ENCODE measurements at regions not wholly inside any gene's neighbourhood (a gene's known extent, or its start where the extent isn't known, plus 50 kb on each side); places are given as distances from the start of the nearest gene placed in this dataset.

DNA sequence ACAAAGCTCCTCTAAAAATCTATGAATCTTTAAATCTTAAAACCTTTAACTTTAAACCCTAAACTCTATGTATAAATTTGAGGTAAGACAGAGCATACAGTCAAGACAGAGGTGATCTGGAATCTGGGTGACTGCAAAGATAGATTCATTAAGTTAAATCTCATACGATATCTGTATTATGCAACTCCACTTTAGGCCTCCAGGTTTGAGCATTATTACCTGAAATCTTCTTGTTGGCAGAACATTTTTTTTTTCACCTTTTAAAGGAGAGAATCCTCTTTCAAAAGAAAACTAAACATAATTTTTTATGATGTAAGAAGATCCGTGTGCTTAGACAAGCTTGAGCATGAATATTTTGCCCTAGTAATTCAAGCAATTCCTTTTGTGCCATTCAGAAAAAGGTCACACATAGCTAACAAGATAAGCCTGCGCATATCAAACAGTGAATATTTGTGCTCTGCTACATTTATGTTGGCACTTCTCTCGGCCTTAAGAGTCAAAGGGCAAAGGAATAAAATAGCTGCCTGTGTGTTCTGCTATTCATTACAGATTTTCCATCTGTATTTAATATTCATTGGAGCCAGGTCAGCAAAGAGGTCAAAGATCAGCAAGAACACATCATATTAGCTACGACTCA lies 163.3 kb downstream of the TMTC3 start (continued):
- TF ChIP-seq, protein P1, sequence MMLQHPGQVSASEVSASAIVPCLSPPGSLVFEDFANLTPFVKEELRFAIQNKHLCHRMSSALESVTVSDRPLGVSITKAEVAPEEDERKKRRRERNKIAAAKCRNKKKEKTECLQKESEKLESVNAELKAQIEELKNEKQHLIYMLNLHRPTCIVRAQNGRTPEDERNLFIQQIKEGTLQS (IDR thresholded peaks at IDR 0.05): no peak

- Histone ChIP-seq H3K27me3 (ENCODE audit: control insufficient read depth in 4 of 4, insufficient read depth in 4 of 4, low read length in 3 of 4) (peaks cover 0 to 9% (median 0%) of the 10 kb centered on the region in 4 donors), H3K4me1 (ENCODE audit: control insufficient read depth in 4 of 4, insufficient read depth in 4 of 4, low read length in 3 of 4) (peaks cover 0 to 9% (median 8%) of the 10 kb centered on the region in 4 donors), H3K9me3 (ENCODE audit: control insufficient read depth in 4 of 4, low read length in 3 of 4) (no peaks in the 10 kb centered on the region), H3K9ac (ENCODE audit: low read depth in 1 of 2, low read length in 2 of 2) (no peak overlapping the region), H3K4me3 (ENCODE audit: low read depth in 1 of 3, low read length in 3 of 3) (no peak overlapping the region), H3K27ac (ENCODE audit: low read depth in 1 of 2, low read length in 2 of 2) (no peak overlapping the region), H3K36me3 (ENCODE audit: control insufficient read depth in 4 of 4, insufficient read depth in 3 of 4, low read depth in 1 of 4, low read length in 3 of 4) (no peaks in the 10 kb centered on the region)
- TF ChIP-seq RAD21 (IDR thresholded peaks at IDR 0.05): no peak
- WGBS: 78% methylated on average over 5 of the region's 5 CpGs
- no peak for DNase-seq (ENCODE audit: low spot score)
These were observed 164.5 kb downstream of the TMTC3 start for GRCh38 chr12:88306471-88307069.

GRCh38 chr12:88307961-88308360 lies 165.9 kb downstream of the TMTC3 start:
- TF ChIP-seq EGR1 (IDR thresholded peaks at IDR 0.05; ENCODE audit: low read depth in 2 of 2) (no peak), YY1 (IDR thresholded peaks at IDR 0.05) (no peak), RAD21 (IDR thresholded peaks at IDR 0.05) (no peak), REST (IDR thresholded peaks at IDR 0.05) (no peak), FOXA2 (IDR thresholded peaks at IDR 0.05) (no peak), HNF4G (IDR thresholded peaks at IDR 0.05) (no peak), GABPA (IDR thresholded peaks at IDR 0.05 in 1 of 2, conservative IDR thresholded peaks at IDR 0.05 in 1 of 2) (no peak), SP1 (IDR thresholded peaks at IDR 0.05) (no peak), CTCF (IDR thresholded peaks at IDR 0.05; ENCODE audit: low read depth, low read length, missing input control) (no peak), HNF4A (conservative IDR thresholded peaks at IDR 0.05) (no peak), TAF1 (conservative IDR thresholded peaks at IDR 0.05) (no peak), RXRA (IDR thresholded peaks at IDR 0.05) (no peak)
- TF ChIP-seq, protein P2, sequence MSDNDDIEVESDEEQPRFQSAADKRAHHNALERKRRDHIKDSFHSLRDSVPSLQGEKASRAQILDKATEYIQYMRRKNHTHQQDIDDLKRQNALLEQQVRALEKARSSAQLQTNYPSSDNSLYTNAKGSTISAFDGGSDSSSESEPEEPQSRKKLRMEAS (IDR thresholded peaks at IDR 0.05): no peak
- TF ChIP-seq, protein P1 (IDR thresholded peaks at IDR 0.05): no peak
- TF ChIP-seq, protein P3, sequence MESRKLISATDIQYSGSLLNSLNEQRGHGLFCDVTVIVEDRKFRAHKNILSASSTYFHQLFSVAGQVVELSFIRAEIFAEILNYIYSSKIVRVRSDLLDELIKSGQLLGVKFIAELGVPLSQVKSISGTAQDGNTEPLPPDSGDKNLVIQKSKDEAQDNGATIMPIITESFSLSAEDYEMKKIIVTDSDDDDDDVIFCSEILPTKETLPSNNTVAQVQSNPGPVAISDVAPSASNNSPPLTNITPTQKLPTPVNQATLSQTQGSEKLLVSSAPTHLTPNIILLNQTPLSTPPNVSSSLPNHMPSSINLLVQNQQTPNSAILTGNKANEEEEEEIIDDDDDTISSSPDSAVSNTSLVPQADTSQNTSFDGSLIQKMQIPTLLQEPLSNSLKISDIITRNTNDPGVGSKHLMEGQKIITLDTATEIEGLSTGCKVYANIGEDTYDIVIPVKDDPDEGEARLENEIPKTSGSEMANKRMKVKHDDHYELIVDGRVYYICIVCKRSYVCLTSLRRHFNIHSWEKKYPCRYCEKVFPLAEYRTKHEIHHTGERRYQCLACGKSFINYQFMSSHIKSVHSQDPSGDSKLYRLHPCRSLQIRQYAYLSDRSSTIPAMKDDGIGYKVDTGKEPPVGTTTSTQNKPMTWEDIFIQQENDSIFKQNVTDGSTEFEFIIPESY (IDR thresholded peaks at IDR 0.05): no peak
- Histone ChIP-seq H3K27ac (ENCODE audit: low read depth in 1 of 2, low read length in 2 of 2) (no peak overlapping the region), H3K9me3 (ENCODE audit: control insufficient read depth in 4 of 4, low read length in 3 of 4) (no peaks in the 10 kb centered on the region), H3K4me3 (ENCODE audit: low read depth in 1 of 3, low read length in 3 of 3) (no peak overlapping the region), H3K9ac (ENCODE audit: low read depth in 1 of 2, low read length in 2 of 2) (no peak overlapping the region), H3K27me3 (ENCODE audit: control insufficient read depth in 4 of 4, insufficient read depth in 4 of 4, low read length in 3 of 4) (peaks cover 0 to 10% (median 0%) of the 10 kb centered on the region in 4 donors), H3K4me1 (ENCODE audit: control insufficient read depth in 4 of 4, insufficient read depth in 4 of 4, low read length in 3 of 4) (peaks cover 0 to 9% (median 8%) of the 10 kb centered on the region in 4 donors), H3K36me3 (ENCODE audit: control insufficient read depth in 4 of 4, insufficient read depth in 3 of 4, low read depth in 1 of 4, low read length in 3 of 4) (no peaks in the 10 kb centered on the region)
- no peak for DNase-seq (ENCODE audit: low spot score)
- WGBS: 90% methylated on average over 4 of the region's 4 CpGs

All from liver (tissue), 8 donors.